Fibroblast of lung (primary cell): ENCODE measurements at regions not wholly inside any gene's neighbourhood (a gene's known extent, or its start where the extent isn't known, plus 50 kb on each side); places are given as distances from the start of the nearest gene placed in this dataset.

Experiments used
- DNase-seq, 2 donors: peaks; one replicate each; pipeline versions ENCODE4 v3.0.0 to v3.0.0-alpha.2; 2010; ENCODE audit warnings: low read depth in 2 of 2
- H2AFZ ChIP-seq: 2 replicates; pipeline ENCODE4 v1.5.1; 2012; ENCODE audit warnings: low read length, control low read depth, inconsistent platforms
- H3K27ac ChIP-seq: 2 replicates; pipeline ENCODE4 v1.5.1; 2011; ENCODE audit warnings: low read length, control low read depth; ENCODE audit not compliant: insufficient read depth
- H3K27me3 ChIP-seq: 2 replicates; pipeline ENCODE4 v1.5.1; 2011; ENCODE audit warnings: mild to moderate bottlenecking, low read length; ENCODE audit not compliant: control insufficient read depth, insufficient read depth
- H3K36me3 ChIP-seq: 2 replicates; pipeline ENCODE4 v1.5.1; 2011; ENCODE audit warnings: low read length; ENCODE audit not compliant: control insufficient read depth, insufficient read depth
- H3K4me1 ChIP-seq: 2 replicates; pipeline ENCODE4 v1.5.1; 2011; ENCODE audit warnings: low read length; ENCODE audit not compliant: control insufficient read depth, insufficient read depth; ENCODE audit errors: extremely low read depth
- H3K4me2 ChIP-seq: 2 replicates; pipeline ENCODE4 v1.5.1; 2011; ENCODE audit warnings: low read length, control low read depth; ENCODE audit not compliant: insufficient read depth; ENCODE audit errors: extremely low read depth
- H3K4me3 ChIP-seq, 4 experiments: fragments of 200-600 bp in 1 of 4; sonication (generic) in 1 of 4; replicated peaks in 1 of 4; 2 replicates each; pipeline ENCODE4 v1.5.1; 2011 to 2016; ENCODE audit warnings: low read length in 4 of 4, low read depth in 3 of 4, mild to moderate bottlenecking in 3 of 4, control low read depth in 2 of 4, inconsistent platforms in 1 of 4, mixed read lengths in 1 of 4; ENCODE audit not compliant: insufficient read depth in 1 of 4; ENCODE audit errors: control extremely low read depth in 1 of 4
- H3K79me2 ChIP-seq: 2 replicates; pipeline ENCODE4 v1.5.1; 2012; ENCODE audit warnings: mild to moderate bottlenecking, low read length, inconsistent platforms; ENCODE audit not compliant: control insufficient read depth, insufficient read depth
- H3K9ac ChIP-seq: 2 replicates; pipeline ENCODE4 v1.5.1; 2011; ENCODE audit warnings: mild to moderate bottlenecking, low read length, control low read depth; ENCODE audit not compliant: insufficient read depth
- H3K9me3 ChIP-seq: 2 replicates; pipeline ENCODE4 v1.5.1; 2012; ENCODE audit warnings: low read depth, low read length; ENCODE audit not compliant: control insufficient read depth, insufficient read depth
- H4K20me1 ChIP-seq: 2 replicates; pipeline ENCODE4 v1.5.1; 2011; ENCODE audit warnings: low read length; ENCODE audit not compliant: control insufficient read depth, insufficient read depth; ENCODE audit errors: extremely low read depth
- EZH2 ChIP-seq: IDR thresholded peaks from 2 replicates; pipeline ENCODE4 v1.5.1; 2012; ENCODE audit warnings: low read length, control low read depth, mild to moderate bottlenecking; ENCODE audit errors: missing control alignments
- TF ChIP-seq, protein P1 (sequence below), 2 donors: IDR thresholded peaks in 1 of 2; conservative IDR thresholded peaks in 1 of 2; 1 replicate in 1 of 2; 2 replicates in 1 of 2; pipeline ENCODE4 v1.5.1; 2011 to 2012; ENCODE audit warnings: low read length in 2 of 2, control low read depth in 1 of 2, inconsistent platforms in 1 of 2, low read depth in 1 of 2, mild to moderate bottlenecking in 1 of 2

DNA sequence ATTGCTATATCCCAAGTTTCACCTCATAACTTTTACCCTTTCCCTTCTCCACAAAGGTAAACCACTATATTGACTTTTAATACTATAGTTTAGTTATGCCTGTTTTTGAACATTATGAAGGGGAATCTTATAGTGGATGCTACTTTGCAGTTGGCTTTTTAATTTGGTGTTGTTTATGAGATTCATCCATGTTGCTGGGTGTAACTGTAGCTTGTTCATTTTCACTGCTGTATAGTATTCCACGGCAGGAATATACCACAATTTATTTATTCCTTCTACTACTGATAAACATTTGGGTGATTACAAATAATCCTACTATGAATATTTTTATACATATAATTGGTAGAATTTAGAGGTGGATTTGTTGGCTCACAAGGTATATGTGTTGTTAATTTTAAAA lies 88.4 kb upstream of the NALF2 start:
- no peaks in the 10 kb centered on the region for H4K20me1 ChIP-seq
- H3K9me3 ChIP-seq: no peaks in the 10 kb centered on the region
- no peak overlapping the region for H3K27ac ChIP-seq
- no peak overlapping the region for H3K4me3 ChIP-seq
- no peak overlapping the region for H3K4me2 ChIP-seq
- no peaks in the 10 kb centered on the region for H3K27me3 ChIP-seq
- DNase-seq: no peak
- no peaks in the 10 kb centered on the region for H3K79me2 ChIP-seq
- H2AFZ ChIP-seq: no peak overlapping the region
- H3K36me3 ChIP-seq: no peaks in the 10 kb centered on the region
- TF ChIP-seq, protein P1, sequence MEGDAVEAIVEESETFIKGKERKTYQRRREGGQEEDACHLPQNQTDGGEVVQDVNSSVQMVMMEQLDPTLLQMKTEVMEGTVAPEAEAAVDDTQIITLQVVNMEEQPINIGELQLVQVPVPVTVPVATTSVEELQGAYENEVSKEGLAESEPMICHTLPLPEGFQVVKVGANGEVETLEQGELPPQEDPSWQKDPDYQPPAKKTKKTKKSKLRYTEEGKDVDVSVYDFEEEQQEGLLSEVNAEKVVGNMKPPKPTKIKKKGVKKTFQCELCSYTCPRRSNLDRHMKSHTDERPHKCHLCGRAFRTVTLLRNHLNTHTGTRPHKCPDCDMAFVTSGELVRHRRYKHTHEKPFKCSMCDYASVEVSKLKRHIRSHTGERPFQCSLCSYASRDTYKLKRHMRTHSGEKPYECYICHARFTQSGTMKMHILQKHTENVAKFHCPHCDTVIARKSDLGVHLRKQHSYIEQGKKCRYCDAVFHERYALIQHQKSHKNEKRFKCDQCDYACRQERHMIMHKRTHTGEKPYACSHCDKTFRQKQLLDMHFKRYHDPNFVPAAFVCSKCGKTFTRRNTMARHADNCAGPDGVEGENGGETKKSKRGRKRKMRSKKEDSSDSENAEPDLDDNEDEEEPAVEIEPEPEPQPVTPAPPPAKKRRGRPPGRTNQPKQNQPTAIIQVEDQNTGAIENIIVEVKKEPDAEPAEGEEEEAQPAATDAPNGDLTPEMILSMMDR (conservative IDR thresholded peaks at IDR 0.05 in 1 of 2, IDR thresholded peaks at IDR 0.05 in 1 of 2; ENCODE audit: low read depth in 1 of 2, low read length in 2 of 2): no peak
- TF ChIP-seq EZH2: no peak
- no peak overlapping the region for H3K9ac ChIP-seq
- no peaks in the 10 kb centered on the region for H3K4me1 ChIP-seq

DNA sequence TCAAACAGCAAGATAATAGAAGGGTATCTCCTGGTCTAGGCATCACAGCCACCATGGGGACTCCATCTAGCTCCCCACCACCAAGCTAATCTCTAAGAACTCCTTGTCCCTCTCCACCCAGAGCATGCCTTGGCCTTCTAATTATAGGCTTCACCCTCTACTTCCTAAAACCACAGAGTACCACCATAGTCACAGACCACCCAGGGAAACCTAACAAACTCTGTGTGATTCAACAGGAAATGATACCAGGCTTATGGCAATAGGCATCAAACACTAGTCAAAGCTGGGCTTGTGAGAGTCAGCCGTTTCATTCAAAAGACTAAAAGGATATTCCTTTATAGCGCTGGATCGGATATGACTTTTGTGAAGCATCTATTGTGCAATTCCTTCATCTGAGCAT lies 91.5 kb upstream of the NALF2 start:
- no peaks in the 10 kb centered on the region for H3K4me1 ChIP-seq
- H3K79me2 ChIP-seq: no peaks in the 10 kb centered on the region
- no peak overlapping the region for H2AFZ ChIP-seq
- no peak overlapping the region for H3K4me2 ChIP-seq
- no peak overlapping the region for H3K4me3 ChIP-seq
- H3K27me3 ChIP-seq: no peaks in the 10 kb centered on the region
- H3K27ac ChIP-seq: no peak overlapping the region
- H3K9ac ChIP-seq: no peak overlapping the region
- H3K36me3 ChIP-seq: no peaks in the 10 kb centered on the region
- TF ChIP-seq, protein P1 (conservative IDR thresholded peaks at IDR 0.05 in 1 of 2, IDR thresholded peaks at IDR 0.05 in 1 of 2; ENCODE audit: low read depth in 1 of 2, low read length in 2 of 2): no peak
- no peak for TF ChIP-seq EZH2
- DNase-seq: no peak
- no peaks in the 10 kb centered on the region for H4K20me1 ChIP-seq
- no peaks in the 10 kb centered on the region for H3K9me3 ChIP-seq

DNA sequence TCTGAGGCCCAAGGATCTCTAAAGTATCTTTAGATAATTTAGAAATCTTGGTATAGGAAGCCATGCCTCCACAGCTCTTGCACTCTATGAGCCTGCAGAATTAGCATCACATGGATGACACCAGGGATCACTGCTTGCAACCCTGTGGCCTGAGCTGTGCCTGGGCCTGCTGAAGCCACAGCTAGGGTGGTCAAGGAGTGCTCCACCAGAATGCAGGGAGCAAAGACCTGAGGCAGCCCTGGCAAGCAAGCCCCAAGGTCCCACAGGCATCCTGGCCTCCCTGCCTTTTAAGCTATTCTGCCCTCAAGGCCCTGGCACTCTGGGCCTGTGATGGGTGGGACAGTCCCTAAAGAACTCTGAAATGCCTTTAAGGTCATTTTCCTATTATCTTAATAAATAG lies 105.2 kb upstream of the NALF2 start:
- no peak overlapping the region for H2AFZ ChIP-seq
- H3K4me2 ChIP-seq: no peak overlapping the region
- TF ChIP-seq, protein P1 (conservative IDR thresholded peaks at IDR 0.05 in 1 of 2, IDR thresholded peaks at IDR 0.05 in 1 of 2; ENCODE audit: low read depth in 1 of 2, low read length in 2 of 2): no peak
- TF ChIP-seq EZH2: no peak
- H3K79me2 ChIP-seq: no peaks in the 10 kb centered on the region
- no peaks in the 10 kb centered on the region for H3K27me3 ChIP-seq
- no peaks in the 10 kb centered on the region for H3K9me3 ChIP-seq
- H3K36me3 ChIP-seq: no peaks in the 10 kb centered on the region
- DNase-seq: no peak
- H3K27ac ChIP-seq: no peak overlapping the region
- no peak overlapping the region for H3K4me3 ChIP-seq
- no peaks in the 10 kb centered on the region for H3K4me1 ChIP-seq
- no peaks in the 10 kb centered on the region for H4K20me1 ChIP-seq
- no peak overlapping the region for H3K9ac ChIP-seq
